Skeletal muscle tissue (tissue), 3 donors: ENCODE measurements at regions not wholly inside any gene's neighbourhood (a gene's known extent, or its start where the extent isn't known, plus 50 kb on each side); places are given as distances from the start of the nearest gene placed in this dataset.
"Not testable (repeated sequence)": the region's sequence is repeated elsewhere in the genome, so short reads cannot be mapped to it uniquely, and the experiment has no call there.

Source experiments
- H3K27ac ChIP-seq: one replicate; pipeline ENCODE4 v1.7.0; 2013; ENCODE audit warnings: mild to moderate bottlenecking, low read depth, low read length, inconsistent platforms
- H3K27me3 ChIP-seq, 3 donors: one replicate each; pipeline ENCODE4 v1.7.0; 2013; ENCODE audit warnings: low read length in 3 of 3; ENCODE audit not compliant: control insufficient read depth in 3 of 3, insufficient read depth in 3 of 3
- H3K36me3 ChIP-seq, 3 donors: one replicate each; pipeline ENCODE4 v1.7.0; 2013; ENCODE audit warnings: low read length in 3 of 3; ENCODE audit not compliant: control insufficient read depth in 3 of 3, insufficient read depth in 3 of 3
- H3K4me1 ChIP-seq, 3 donors: one replicate each; pipeline ENCODE4 v1.7.0; 2013; ENCODE audit warnings: low read length in 3 of 3, mild to moderate bottlenecking in 3 of 3; ENCODE audit not compliant: control insufficient read depth in 3 of 3, insufficient read depth in 3 of 3
- H3K4me3 ChIP-seq, 3 donors: one replicate each; pipeline ENCODE4 v1.7.0; 2013; ENCODE audit warnings: low read length in 3 of 3
- H3K9ac ChIP-seq, 3 donors: one replicate each; pipeline ENCODE4 v1.7.0; 2013; ENCODE audit warnings: low read length in 3 of 3, mild to moderate bottlenecking in 3 of 3, moderate library complexity in 2 of 3, low read depth in 1 of 3
- H3K9me3 ChIP-seq, 3 donors: one replicate each; pipeline ENCODE4 v1.7.0; 2013; ENCODE audit warnings: low read length in 3 of 3; ENCODE audit not compliant: control insufficient read depth in 3 of 3
- donor health status: Osteomylitis.

DNA sequence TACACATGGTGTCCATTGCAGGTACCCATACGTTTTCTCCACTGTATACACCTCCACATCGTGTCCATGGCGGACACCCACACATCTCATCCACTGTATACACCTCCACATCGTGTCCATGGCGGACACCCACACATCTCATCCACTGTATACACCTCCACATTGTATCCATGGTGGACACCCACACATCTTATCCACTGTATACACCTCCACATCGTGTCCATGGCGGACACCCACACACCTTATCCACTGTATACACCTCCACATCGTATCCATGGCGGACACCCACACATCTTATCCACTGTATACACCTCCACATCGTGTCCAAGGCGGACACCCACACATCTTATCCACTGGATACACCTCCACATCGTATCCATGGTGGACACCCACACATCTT is 50.4 kb upstream of the TTC34 start:
- peaks cover 47 to 60% (median 50%) of the 10 kb centered on the region in 3 donors for H3K27me3 ChIP-seq
- H3K27ac ChIP-seq, H3K9me3 ChIP-seq, H3K36me3 ChIP-seq, H3K9ac ChIP-seq, H3K4me3 ChIP-seq, H3K4me1 ChIP-seq: not testable (repeated sequence)

DNA sequence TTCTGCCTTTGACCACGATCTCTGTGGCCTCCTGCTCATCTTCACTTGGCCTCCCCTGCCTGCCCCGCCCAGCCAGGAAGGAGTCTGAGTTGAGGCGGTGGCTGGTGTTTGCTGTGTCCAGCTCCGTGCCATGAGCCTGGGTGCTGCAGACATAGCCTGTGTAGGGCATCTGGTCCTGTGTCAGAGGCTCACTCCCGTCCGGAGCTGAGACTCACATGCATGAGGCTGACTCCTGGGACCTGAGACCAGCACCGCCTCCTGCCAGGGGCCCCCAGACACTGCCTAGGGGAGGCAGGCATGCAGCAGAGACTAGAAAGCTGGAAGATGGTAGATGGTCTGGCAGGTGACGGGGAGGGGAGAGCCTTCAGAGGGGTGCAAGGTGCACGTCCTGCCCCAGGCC is 52.2 kb upstream of the TTC34 start:
- H3K27ac ChIP-seq: no peak overlapping the region
- H3K27me3 ChIP-seq: peaks cover 47 to 59% (median 51%) of the 10 kb centered on the region in 3 donors
- no peaks in the 10 kb centered on the region for H3K4me1 ChIP-seq
- no peak overlapping the region for H3K4me3 ChIP-seq
- no peaks in the 10 kb centered on the region for H3K36me3 ChIP-seq
- H3K9ac ChIP-seq: no peak overlapping the region
- H3K9me3 ChIP-seq: no peaks in the 10 kb centered on the region

DNA sequence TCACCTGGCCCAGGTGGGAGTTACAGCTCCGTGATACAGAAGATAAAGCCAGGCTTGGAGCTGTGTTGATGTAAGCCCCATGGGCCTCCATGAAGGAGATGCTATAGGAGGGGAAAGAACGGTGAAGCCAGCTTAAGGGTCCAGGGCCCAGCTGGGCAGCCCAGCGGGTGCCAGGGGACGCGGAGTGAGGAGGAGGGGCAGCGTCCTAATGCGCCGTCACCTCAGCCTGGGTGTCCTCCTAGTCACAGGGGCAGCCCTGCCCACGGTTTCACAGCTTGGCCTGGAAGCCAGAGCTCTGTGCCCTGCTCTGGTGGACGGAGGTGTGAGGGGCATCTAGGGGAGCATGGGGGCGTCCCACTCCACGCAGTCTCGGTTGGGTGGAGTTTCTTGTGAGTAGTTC is 52.7 kb upstream of the TTC34 start:
- H3K9ac ChIP-seq: no peak overlapping the region
- H3K4me1 ChIP-seq: no peaks in the 10 kb centered on the region
- H3K27me3 ChIP-seq: peaks cover 45 to 55% (median 48%) of the 10 kb centered on the region in 3 donors

DNA sequence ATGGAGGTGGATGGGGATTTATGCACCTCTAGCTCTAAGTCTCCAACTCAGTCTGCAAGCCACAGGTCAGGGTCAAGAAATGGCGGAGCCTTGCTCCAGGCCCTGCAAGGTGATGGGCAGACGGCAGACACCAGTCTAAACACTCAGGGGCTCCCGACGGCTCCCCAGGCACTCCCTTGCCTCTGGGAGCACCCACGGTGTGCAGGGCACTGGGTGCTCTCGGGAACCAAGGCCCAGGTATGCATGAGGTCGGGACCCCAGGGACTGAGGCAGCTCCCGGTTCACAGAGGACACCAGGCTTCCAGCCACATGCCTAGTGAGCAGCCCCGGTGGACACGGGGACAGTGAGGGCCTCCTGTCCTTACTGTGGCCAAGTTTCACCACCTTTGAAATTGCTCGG is 53.1 kb upstream of the TTC34 start:
- Histone ChIP-seq H3K4me1 (no peaks in the 10 kb centered on the region), H3K36me3 (no peaks in the 10 kb centered on the region), H3K4me3 (no peak overlapping the region), H3K9ac (no peak overlapping the region), H3K9me3 (no peaks in the 10 kb centered on the region), H3K27me3 (peaks cover 43 to 53% (median 44%) of the 10 kb centered on the region in 3 donors), H3K27ac (no peak overlapping the region)

More for the DNA sequence above, 52.7 kb upstream of the TTC34 start:
- Histone ChIP-seq H3K27ac (no peak overlapping the region), H3K9me3 (no peaks in the 10 kb centered on the region), H3K4me3 (no peak overlapping the region), H3K36me3 (no peaks in the 10 kb centered on the region)

DNA sequence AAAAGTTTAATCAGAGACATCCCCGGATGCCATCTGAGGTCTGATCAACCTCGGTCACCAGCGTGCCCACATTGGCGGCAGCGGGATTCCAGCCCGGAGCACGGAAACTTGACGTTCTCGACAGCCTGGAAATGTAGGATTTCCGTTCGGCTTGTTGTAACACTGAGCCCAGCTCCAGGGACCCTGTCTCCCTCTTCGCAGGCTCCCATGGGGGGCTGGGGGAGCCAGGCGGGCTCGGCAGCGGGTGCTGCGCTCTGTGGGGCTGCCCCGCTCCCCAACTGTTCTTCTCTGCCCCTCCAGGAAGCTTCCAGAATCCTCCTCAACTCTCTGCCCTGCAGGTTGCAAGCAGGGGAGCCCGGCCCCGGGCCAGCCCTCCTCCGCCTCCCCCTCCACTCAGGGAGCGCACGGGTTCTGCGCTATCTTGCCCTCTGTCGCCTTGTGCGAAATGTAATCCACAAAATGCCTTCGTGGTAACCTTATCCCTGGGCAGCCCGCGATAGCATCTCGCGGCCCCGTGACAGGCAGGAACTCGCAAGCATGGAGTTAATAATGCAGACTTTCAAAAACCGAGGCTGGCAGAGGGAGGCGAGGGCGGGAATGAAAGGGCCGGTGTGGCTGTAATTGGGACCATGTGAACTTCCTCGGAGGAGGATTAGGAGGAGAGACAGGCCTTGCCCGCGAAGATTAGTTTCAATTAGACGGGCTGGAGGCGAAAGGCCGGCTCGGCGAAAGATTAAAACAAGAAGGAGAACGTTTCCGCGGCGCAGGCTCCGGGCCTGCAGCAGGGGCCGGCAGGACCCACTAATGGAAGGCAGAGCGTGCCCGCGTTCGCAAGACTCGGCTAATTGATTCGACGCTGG is 53.9 kb upstream of the TTC34 start:
- Histone ChIP-seq H3K4me3 (no peak overlapping the region), H3K27ac (no peak overlapping the region), H3K4me1 (no peaks in the 10 kb centered on the region), H3K9ac (no peak overlapping the region), H3K9me3 (no peaks in the 10 kb centered on the region), H3K36me3 (no peaks in the 10 kb centered on the region), H3K27me3 (peaks cover 43 to 54% (median 48%) of the 10 kb centered on the region in 3 donors)

DNA sequence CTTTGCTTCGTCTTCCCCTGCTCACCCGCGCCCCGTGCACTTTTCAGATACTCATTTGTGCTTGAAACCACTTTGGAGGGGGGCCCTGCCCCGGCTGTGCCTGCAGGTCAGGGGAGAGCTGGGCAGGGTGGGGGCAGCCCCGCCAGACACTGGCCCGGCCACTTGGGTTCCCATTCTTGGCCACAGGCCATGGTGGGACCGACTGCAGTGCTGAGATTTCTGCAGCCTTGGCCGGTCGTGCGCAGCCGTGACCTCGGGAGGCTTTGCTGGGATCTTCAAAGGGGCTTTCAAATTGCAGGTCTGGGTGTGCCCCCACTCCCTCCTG is 54.5 kb upstream of the TTC34 start:
- Histone ChIP-seq H3K4me1 (no peaks in the 10 kb centered on the region), H3K4me3 (no peak overlapping the region), H3K9ac (no peak overlapping the region), H3K9me3 (no peaks in the 10 kb centered on the region), H3K27ac (no peak overlapping the region), H3K27me3 (peaks cover 43 to 57% (median 52%) of the 10 kb centered on the region in 3 donors), H3K36me3 (no peaks in the 10 kb centered on the region)

DNA sequence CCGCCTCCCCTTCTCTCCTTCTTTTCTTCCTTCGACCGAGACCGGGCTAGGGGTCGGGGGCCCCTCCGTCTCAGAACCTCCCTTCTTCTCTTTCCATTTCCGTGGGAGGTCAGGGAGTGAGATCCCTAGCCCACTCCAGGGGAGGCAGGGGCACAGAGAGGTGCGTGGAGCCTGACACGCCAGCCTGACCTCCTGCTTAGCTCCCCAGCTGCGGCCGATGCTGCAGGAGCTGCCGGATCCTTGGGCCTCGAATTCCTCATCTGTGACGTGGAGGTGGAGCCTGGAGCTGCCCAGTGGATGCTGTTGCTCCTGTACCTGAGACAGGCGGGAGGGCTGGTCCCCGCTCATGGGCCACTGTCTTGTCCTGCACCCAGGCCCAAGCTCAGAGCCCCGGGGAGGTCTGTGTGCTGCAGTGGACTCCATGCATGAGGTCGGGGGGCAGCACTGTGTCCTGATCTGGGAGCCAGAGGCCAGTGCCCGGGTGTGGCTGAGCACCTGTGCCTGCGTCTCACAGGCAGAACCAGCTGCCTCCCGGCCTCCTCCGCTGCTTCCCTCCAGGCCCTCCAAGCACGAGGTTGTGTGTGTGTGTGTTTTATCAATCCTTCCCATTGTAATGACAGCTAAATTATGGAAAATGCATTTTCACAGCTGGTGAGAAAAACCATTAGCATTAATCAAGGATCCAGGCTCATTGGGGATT is 55.3 kb upstream of the TTC34 start:
- H3K27ac ChIP-seq: no peak overlapping the region
- no peak overlapping the region for H3K4me3 ChIP-seq
- peaks cover 43 to 65% (median 58%) of the 10 kb centered on the region in 3 donors for H3K27me3 ChIP-seq
- no peaks in the 10 kb centered on the region for H3K36me3 ChIP-seq
- H3K9me3 ChIP-seq: no peaks in the 10 kb centered on the region
- H3K4me1 ChIP-seq: no peaks in the 10 kb centered on the region
- H3K9ac ChIP-seq: no peak overlapping the region

DNA sequence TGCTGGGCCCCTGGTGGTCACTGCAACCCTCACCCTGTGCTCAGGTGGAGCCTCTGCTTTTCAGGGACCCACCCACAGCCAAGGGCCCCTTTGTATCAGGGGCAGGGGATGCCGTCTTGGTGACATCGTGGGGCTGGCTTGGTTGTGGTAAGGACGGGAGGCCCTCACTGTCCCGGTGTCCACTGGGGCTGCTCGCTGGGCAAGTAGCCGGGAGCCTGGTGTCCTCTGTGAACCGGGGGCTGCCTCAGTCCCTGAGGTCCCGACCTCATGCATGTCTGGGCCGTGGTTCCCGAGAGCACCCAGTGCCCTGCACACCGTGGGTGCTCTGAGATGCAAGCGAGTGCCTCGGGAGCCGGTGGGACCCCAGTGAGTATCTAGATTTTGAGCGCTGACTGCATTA is 56.0 kb upstream of the TTC34 start:
- Histone ChIP-seq H3K9ac (no peak overlapping the region), H3K27ac (no peak overlapping the region), H3K9me3 (no peaks in the 10 kb centered on the region), H3K36me3 (no peaks in the 10 kb centered on the region), H3K4me3 (no peak overlapping the region), H3K27me3 (peaks cover 49 to 72% (median 65%) of the 10 kb centered on the region in 3 donors), H3K4me1 (no peaks in the 10 kb centered on the region)

DNA sequence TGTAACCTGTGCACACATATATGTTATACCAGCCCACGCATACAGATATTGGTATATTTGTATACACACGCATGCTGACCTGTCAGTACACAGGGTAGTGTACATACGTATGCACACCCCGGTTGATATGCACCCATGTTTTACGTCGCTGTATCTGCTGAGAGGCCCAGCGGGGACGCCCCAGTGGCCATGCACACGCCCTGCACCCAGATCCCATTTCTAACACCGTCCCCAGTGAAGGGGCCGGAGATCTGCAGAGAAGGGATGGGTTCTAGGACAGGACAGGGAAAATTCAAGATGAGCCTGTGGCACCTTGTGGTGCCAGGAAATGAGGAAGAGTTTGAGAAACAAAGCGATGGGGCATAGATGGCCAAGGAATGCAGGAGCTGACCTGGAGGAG is 57.2 kb upstream of the TTC34 start:
- Histone ChIP-seq H3K9me3 (no peaks in the 10 kb centered on the region), H3K36me3 (no peaks in the 10 kb centered on the region), H3K4me1 (no peaks in the 10 kb centered on the region), H3K4me3 (no peak overlapping the region), H3K9ac (no peak overlapping the region), H3K27ac (no peak overlapping the region), H3K27me3 (peaks cover 46 to 73% (median 66%) of the 10 kb centered on the region in 3 donors)

DNA sequence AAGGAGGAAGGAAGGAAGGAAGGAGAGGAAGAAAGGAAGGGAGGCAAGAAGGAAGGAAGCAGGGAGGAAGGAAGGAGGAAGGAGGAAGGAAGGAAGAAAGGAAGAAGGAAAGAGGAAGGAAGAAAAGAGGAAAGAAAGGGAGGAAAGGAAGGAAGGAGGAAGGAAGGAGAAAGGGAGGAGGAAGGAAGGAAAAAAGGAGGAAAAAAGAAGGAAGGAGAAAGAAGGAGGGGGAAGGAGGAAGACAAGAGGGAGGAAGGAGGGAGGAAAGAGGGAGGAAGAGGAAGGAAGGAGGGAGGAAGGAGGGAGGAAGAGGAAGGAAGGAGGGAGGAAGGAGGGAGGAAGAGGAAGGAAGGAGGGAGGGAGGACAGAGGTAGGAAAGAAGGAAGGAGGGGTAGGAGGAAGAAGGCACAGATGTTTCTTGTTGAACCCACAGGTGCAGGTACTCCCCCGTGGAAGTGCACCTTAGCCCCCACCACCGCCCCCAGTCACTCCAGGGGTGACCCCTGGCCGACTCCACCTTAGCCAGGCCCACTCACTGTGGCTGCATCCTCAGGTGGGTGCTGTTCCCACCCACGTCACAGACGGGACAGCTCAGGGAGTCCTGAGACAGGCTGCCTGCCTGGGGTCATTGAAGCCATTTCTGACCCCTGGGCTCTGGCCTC is 57.9 kb upstream of the TTC34 start:
- Histone ChIP-seq H3K27ac (no peak overlapping the region), H3K27me3 (peaks cover 39 to 67% (median 63%) of the 10 kb centered on the region in 3 donors), H3K9me3 (no peaks in the 10 kb centered on the region), H3K4me1 (no peaks in the 10 kb centered on the region), H3K9ac (no peak overlapping the region), H3K4me3 (no peak overlapping the region), H3K36me3 (no peaks in the 10 kb centered on the region)
